Ovary (tissue), 3 donors: ENCODE measurements at regions not wholly inside any gene's neighbourhood (a gene's known extent, or its start where the extent isn't known, plus 50 kb on each side); places are given as distances from the start of the nearest gene placed in this dataset.

ENCODE experiments used
- POLR2A ChIP-seq: fragments of 450-650 bp; IDR thresholded peaks from one replicate; pipeline ENCODE4 v1.6.1; 2017; ENCODE audit warnings: antibody characterized with exemption, mild to moderate bottlenecking, moderate library complexity
- TF ChIP-seq, protein P1 (sequence below), 3 donors: fragments of 450-650 bp in 2 of 3; fragments of 200-600 bp in 1 of 3; IDR thresholded peaks; one replicate each; pipeline versions ENCODE4 v1.5.1 to v1.8.0; 2016 to 2022; ENCODE audit warnings: antibody characterized with exemption in 3 of 3, mild to moderate bottlenecking in 1 of 3
- donor health status: DM: no; HTN: no; CAD: no.

DNA sequence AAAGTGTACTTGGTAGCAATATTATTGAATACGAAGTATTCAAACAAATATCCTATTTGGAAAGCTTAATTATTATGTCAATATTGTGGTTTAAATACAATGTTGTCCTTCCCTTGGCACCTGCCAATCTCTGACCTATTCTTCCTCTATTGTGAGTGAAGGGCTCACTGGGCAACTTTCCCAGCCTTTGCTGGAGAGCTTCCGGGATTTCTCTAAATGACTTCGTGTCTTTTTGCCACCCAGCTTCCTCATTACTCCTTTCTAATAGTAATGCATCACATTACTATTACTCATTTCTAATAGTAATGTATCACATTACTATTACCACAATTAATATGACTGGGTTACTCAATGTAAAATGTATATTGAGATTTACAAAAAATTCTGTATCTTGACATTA, 880.6 kb downstream of the BRINP3 start:
- no peak for TF ChIP-seq POLR2A
- TF ChIP-seq, protein P1, sequence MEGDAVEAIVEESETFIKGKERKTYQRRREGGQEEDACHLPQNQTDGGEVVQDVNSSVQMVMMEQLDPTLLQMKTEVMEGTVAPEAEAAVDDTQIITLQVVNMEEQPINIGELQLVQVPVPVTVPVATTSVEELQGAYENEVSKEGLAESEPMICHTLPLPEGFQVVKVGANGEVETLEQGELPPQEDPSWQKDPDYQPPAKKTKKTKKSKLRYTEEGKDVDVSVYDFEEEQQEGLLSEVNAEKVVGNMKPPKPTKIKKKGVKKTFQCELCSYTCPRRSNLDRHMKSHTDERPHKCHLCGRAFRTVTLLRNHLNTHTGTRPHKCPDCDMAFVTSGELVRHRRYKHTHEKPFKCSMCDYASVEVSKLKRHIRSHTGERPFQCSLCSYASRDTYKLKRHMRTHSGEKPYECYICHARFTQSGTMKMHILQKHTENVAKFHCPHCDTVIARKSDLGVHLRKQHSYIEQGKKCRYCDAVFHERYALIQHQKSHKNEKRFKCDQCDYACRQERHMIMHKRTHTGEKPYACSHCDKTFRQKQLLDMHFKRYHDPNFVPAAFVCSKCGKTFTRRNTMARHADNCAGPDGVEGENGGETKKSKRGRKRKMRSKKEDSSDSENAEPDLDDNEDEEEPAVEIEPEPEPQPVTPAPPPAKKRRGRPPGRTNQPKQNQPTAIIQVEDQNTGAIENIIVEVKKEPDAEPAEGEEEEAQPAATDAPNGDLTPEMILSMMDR (IDR thresholded peaks at IDR 0.05): no peak
